HG02759 (cell line): ENCODE measurements at regions not wholly inside any gene's neighbourhood (a gene's known extent, or its start where the extent isn't known, plus 50 kb on each side); places are given as distances from the start of the nearest gene placed in this dataset.
"Not testable (repeated sequence)": the region's sequence is repeated elsewhere in the genome, so short reads cannot be mapped to it uniquely, and the experiment has no call there.

Experiments used
- ATAC-seq: cut with Tn5 transposase; IDR thresholded peaks from one replicate; pipeline ENCODE4 v1.9.1; 2021; ENCODE audit warnings: mild to moderate bottlenecking, moderate library complexity; ENCODE audit not compliant: unreplicated experiment

DNA sequence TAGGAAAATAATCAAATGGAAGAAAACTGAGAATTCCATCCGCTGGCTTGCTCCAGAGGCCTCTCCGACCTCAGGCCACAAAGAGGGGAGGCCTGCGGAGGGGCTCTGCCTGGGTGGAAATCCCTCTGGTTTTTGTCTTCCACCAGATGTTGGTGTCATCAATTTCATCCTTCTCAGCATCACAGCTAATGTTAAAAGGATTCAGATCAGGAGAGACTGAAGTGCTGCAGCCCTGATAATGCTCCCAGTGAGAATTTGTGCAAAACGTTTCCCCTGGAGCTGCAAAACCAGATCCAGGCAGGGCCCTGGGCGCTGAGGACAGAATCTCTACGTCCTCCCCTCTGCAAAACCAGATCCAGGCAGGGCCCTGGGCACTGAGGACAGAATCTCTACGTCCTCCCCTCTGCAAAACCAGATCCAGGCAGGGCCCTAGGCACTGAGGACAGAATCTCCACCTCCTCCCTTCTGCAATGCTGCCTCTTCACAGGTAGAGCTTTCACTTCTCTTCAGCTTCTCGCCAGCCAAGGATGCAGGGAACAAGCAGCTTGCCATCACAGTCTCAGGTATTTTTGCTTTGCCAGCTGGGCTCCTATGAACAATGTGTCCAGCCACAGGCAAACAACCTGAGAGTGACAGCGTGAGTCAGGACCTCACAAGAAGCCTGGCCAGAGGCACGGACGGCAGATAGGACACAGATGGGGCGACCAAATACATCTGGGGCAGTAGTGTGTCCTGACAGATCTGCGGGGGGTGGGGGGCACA, 81.2 kb downstream of the TMEM18 start:
- no peak for ATAC-seq

GRCh38 chr2:595141-595815, 81.9 kb downstream of the TMEM18 start:
- no peak for ATAC-seq

- no peak for ATAC-seq
Observed at GRCh38 chr2:594297-594949, 82.8 kb downstream of the TMEM18 start.

- ATAC-seq = no peak
Observed at GRCh38 chr2:593356-594026, 83.7 kb downstream of the TMEM18 start.

- ATAC-seq = no peak
Observed at GRCh38 chr2:592737-593136, 84.5 kb downstream of the TMEM18 start.

DNA sequence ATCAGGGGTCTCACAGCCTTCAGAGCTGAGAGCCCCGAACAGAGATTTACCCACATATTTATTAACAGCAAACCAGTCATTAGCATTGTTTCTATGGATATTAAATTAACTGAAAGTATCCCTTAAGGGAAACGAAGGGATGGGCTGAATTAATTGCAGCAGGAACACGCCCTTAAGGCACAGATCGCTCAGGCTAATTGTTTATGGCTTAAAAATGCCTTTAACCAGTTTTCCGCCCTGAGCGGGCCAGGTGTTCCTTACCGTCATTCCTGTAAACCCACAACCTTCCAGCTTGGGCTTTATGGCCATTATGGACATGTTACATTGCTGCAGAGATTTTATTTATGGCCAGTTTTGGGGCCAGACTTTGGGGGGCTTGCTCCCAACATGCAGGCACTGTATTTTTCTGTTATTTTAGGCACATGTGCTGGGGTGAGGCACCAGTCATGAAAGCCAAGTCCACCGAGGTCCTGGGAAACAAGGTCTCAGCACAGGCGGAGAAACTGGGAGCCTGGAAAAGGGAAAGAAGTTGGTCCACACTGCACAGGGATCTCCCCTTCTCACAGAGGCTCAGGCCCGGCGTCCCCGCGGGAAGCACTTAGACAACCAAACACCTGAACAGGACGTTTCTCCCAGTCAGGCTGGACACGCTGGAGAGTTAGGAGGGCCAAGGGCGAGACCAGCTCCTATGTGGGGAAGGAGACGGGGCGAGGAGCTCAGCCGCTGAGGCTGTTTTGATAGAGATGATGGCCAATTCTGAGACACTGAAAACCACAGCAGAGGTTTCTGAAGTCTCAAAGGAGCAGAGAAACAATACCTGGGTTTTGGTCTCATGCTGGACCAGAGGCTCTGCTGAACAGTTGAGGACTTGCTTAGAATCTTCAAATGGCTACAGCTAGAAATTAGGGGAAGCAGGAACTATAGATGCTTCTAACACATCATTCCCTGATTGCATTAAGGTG, 86.7 kb downstream of the TMEM18 start:
- ATAC-seq = no peak

DNA sequence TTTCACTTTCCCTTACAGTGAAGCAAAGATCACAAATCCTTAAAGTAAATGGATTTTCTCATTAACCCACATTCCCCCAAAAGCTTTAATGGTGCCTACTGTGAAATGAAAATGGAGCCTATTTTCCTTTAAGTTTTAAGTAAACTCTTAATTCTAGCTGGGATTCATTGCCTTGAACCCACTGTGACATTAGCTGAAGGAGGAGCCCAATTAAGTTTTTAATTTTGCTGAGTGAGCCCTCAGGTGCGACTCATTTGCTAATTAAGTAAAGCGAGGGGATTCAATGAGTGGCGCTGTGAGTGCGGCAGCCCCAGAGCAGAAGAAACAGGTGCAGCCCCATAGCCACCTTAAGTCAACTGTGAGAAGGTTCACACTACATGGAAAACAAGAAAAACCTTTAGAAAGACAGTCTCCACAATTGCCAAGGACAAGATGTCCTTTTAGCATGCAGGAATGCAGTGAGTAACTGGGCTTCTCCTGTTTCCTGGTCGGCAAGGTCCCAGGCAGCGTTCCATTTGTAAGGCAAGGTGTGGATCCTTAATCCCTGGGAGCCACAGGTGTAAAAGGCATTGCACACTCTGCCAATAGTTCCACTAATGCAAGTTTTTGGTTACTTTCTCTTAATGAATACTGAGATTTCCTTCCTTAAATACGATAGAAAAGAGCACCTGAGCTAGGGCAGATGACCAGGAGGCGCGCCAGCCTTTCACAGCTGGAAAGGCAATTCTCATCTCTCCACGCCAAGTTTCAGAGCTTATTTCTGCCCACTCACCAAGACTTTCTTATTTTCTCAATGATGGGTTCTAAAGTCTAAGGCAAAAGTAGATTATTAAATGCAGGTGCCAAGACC, 87.7 kb downstream of the TMEM18 start:
- no peak for ATAC-seq

DNA sequence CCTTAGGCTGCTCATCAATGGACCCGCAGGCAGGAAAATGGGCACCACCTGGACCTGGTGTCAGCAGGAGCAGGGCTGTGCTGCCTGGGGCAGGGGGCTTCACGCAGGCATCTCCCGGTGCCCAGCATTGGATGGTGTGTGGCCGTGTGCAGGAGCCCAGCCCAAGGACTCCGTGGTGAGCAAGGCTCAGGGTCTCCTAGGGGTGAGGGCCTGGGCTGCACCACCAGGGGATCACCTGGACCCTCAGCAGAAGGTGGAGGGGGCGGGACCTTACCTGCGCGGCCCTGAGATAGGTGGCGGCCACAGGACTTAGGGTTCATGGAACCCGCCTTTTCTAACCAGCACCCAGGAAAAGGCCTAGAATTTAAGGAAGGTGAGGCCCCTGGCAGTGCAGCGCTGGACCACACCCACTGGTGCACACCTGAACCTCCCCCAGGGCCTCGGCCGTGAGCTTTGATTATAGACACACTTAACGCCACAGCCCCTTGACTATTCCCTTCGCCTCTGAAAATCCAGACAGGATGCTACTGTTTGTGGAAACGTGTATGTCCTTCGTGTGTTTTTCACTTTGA, 89.0 kb downstream of the TMEM18 start:
- no peak for ATAC-seq

- ATAC-seq = no peak
Observed at GRCh38 chr2:587087-587960, 89.9 kb downstream of the TMEM18 start.

DNA sequence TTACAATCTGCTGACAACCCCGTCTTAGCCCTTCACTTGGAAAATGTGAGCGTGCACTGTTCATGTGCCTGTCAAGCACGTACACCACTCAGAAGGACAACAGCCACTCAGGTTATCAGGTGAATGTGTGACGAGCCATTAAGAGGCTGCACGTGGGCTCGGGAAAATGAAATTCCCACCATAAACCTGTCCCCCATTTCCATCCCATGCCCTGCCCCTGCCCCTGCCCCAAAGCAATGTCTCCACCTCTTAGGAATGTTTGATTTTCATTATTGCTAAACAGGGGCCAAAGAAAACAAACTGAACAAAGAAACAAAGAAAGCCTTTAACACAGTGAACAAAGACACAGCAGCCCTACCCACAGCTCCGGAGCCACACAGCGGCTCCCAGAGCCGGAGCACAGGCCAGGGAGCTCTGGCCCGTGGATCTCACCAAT, 90.5 kb downstream of the TMEM18 start:
- ATAC-seq = no peak

DNA sequence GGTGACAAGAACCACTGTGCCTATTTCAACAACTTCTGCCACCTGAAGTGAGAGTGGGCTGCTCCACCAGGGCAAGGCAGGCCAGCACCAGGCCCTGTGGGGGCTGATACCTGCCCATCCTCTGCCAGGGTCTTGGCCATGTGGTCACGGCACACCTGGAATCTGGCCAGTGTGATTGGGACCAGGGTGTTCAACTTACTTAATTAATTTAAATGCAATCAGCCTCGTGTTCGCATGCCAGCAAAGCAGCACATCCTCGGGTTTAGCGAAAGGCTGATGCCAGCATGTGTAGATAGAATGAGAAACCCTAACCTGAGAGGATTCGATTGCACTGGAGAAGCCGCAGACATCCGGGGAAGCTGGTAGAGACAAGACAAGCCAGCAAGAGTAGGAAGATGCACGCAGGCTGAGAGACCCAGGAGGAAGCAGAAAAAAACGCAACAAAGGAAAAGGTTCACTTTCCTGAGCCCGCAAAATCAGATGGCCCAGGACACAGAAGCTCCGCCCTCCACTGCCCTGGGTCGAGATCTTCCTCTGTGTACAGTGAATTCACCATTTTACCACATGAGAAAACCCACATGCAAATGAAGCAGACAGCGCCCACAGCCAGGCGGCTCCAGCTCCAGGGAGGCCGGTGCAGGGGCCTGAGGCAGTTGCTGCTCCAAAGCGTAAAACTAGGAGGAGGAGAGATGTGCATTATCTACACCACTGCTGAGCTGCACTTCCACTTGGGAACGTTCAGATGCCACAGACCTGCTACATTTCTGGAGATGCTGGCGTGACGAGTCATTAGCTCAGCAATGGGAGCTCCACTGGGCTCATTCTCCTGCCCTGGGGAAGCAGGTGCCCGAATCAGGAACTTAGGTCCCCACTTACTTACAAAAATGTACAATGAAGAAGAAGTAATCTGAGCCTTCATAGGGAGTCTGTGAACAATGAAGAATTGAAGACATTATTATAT, 92.1 kb downstream of the TMEM18 start:
- ATAC-seq = peak; percentile 96

- no peak for ATAC-seq
Observed at GRCh38 chr2:583666-584065, 93.5 kb downstream of the TMEM18 start.

DNA sequence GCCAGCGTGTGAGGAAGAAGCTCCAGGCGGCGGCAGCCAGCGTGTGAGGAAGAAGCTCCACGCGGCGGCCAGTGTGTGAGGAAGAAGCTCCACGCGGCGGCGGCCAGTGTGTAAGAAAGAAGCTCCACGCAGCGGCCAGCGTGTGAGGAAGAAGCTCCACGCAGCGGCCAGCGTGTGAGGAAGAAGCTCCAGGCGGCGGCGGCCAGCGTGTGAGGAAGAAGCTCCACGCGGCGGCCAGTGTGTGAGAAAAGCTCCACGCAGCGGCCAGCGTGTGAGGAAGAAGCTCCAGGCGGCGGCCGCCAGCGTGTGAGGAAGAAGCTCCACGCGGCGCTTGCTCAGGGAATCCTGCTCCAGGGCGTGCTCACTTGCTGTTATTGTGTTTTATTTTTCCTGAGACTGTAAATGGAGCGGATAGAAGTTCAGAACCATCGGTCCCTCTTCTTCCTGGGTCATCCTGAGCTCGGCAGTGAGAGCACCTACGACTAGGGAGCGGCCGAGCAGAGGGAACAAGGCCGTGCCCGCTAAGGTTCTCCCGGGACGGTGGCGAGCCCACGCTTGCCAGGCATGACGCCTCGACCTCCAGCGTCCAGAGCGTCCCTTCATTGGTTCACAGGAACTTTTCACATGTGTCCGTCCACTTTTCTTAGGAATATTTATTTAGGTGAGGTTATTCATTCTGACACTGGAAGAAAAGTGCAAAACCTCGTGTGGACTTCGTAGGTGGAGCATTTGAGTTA, 94.2 kb downstream of the TMEM18 start:
- no peak for ATAC-seq

DNA sequence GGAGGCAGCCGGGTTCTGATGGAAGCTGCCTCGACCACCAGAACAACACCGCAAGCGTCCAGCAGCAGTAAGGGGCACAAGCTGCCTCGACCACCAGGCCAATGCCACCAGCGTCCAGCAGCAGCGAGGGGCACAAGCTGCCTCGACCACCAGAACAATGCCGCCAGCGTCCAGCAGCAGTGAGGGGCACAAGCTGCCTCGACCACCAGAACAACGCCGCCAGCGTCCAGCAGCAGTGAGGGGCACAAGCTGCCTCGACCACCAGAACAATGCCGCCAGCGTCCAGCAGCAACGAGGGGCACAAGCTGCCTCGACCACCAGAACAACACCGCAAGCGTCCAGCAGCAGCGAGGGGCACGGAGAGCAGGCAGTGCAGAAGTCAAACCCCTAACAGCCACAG, 94.9 kb downstream of the TMEM18 start:
- not testable (repeated sequence) for ATAC-seq

- no peak for ATAC-seq
Observed at GRCh38 chr2:579961-580360, 97.2 kb downstream of the TMEM18 start.

GRCh38 chr2:579351-579886, 97.8 kb downstream of the TMEM18 start:
- no peak for ATAC-seq
